HG03039 (cell line): ENCODE measurements at regions not wholly inside any gene's neighbourhood (a gene's known extent, or its start where the extent isn't known, plus 50 kb on each side); places are given as distances from the start of the nearest gene placed in this dataset.

ENCODE experiments used
- ATAC-seq: cut with Tn5 transposase; IDR thresholded peaks from one replicate; pipeline ENCODE4 v1.9.1; 2021; ENCODE audit warnings: mild to moderate bottlenecking, moderate library complexity; ENCODE audit not compliant: unreplicated experiment

DNA sequence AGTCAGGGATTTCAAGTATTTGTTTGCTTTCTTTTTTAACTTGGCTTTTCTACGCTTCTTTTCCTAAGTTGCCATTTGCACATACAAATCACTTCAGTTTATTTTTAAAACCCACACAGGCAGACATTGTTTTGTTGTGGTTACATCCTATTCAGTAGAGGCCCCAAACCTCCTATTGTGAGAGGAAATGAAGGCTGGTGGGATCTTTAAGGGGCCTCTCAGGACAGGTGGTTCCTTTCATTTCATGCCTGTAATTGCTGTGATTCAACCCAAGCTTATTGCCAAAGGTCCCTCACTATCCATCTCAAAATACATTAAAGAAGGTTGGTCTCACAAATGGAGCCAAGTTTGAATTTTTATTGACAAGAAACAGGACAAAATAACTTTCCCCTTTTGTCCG, 257.1 kb downstream of the ADAMTS20 start:
- ATAC-seq = no peak

DNA sequence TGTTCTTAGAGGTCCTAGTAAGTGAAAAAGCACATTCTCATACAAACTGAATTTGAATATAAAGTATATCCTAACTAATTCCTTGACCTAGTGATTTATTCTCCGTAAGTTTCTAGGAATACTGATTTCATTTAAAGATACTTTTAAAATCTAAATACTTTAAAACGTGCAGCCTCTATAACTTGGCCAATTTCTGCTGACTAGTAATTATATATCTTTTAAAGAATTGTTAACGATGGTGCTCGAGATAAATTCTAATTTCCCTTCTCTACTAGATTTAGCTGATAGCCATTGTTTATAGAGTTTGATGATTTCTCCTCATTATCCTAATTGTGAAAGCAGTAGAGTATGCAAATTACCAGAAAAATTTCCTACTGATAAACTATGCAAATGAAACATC, 257.9 kb downstream of the ADAMTS20 start:
- ATAC-seq = no peak

DNA sequence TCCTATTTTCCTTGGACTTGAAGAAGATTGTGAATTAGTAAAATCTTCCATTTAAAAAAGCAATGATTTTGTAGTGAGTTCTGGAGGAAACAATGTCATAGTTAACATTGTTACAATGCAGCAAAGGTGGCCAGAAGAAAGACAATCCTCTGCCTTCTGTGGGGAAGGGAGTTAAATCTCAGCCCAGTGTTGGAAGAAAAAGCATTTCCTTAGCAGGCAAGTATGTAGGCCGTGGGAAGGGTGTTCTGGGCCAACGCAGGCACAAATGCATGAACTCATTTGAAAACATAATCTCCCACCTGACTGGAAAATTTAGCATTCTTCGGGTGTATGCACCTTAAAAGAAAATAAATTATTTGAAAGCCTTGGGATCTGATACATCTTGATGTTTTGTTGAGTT, 258.6 kb downstream of the ADAMTS20 start:
- no peak for ATAC-seq

DNA sequence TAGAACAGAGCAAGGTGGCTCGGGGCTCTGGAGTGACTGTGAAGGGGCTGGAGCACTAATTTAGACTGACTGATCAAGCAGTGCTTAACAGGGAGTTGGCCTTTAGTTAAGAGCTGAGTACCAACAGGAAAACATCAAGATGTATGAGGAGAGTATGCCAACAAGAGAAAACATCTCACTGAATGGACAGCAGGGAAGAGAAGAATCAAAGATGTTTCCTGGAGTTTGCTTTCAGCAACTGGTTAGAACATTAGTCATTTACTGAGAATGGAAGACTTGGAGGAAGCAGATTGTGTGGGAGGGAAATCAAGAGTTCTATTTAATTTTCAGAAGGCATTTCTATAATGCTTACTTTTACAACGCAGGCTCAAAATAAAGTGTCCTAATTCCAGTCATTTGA, 259.3 kb downstream of the ADAMTS20 start:
- ATAC-seq = no peak

DNA sequence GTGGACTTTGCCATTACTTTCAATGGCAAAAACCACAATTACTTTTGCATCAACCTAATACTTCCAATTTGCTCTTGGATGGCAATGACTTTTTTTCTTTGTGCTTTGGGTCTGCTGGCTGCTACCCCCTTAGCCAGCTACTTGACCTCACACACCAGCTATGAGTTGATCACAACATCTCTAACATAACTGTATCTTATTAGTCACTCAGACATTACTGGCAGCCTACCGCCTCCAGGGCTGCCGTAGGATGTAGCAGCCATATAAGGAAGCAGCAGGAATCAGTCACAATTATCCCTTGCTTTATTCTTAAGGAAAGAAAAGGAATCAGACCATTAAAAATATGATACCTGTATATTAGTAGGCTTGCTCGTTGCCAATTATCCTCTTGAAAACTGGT, 260.5 kb downstream of the ADAMTS20 start:
- ATAC-seq = no peak

DNA sequence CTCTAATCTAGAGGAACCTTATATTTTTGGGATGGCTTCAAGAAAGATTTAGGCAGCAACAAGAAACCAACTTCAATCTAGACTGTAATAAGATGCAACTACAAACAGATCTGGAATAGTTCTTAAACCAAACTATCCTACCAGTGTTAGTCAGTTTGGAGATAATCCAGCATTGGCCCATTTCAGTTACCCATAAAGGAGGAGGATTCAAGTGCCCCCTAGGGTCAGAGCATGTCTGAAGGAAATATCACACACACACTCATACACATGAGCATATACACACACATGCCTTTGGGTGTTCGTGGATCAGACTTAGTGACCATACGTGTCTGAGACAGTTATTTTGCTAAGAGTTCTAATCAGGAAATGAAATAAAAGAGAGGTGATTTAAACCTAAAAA, 261.2 kb downstream of the ADAMTS20 start:
- ATAC-seq = no peak

DNA sequence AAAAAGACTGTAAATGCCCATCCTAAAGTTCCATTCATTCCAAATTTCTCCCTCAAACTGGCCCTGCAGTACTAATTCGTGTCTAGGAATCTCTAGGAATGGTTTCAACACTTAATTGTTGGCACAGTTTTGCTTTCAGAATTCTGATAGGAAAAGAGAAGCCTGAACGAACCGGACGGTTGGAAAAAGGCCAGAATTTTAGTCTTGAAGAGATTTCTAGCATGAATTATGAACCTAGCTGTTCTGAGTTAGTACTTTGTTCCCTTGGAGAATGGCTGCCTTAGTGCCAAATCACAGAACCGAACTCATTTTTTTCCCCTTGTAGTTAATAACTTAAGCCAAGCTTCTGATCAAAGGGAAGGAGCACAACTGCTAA, 262.6 kb downstream of the ADAMTS20 start:
- no peak for ATAC-seq

DNA sequence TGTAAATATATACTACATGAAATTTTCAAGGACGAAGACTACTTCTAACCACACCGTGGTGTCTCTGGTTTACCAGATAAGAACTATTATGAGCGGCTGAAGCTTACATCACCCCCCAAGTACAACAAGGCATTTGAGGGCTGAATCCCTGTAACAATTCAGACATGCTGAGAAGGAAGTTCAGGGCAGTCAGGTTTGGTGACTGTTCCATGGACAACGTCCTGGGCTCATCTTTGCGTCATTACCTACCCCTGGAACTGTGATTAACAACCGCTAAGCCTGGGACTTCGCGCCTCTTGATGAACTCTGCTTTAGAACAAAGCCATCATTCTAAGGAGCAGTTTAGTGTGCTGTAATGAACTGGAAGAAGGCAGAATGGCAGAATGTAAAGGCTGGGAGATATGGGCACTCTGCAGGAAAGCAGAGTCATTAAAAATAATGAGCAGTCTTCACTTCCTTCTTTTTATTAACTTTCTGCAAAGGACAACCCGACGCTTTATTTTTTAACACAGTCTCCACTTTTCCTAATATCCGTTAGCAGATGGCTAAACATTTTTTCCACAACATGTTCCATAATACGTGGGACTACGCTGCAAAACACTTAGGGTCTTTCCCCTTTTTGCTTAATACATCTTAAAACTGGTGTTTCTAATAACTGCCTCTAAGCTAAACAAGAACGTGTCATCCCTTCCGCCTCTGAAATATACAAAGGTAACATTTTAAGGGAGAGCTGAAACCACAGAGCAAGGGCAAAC, 263.2 kb downstream of the ADAMTS20 start:
- no peak for ATAC-seq

DNA sequence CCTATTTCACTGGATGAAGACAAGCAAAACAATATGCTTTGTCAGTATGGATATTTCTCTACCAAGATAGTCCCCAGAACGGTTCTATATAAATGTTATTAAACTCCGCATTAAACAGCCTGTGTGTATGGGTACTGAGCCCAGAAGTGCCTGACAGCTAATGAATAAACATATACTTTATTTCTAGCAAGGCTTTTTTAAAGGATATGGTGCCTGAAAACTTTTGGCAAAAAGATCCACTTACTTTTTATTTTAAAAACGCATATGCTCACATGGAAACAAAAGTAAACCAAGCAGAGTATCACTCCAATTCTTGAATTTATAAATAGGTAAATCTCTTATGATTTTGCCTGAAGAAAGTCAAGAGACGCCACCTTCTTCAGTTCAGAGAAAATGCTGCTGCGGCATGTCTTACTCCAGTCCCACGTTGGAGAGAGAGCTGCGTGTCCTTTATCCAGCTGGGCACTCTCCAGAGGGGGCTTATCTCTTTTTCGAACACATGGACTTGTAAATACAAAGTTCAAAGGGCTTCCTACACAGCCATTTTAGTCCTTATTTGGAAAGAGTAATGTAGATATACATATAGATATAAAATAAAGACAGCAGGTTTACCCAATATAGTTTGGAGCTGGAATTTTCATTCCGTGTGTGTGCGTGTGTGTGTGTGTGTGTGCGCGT, 264.2 kb downstream of the ADAMTS20 start:
- no peak for ATAC-seq

DNA sequence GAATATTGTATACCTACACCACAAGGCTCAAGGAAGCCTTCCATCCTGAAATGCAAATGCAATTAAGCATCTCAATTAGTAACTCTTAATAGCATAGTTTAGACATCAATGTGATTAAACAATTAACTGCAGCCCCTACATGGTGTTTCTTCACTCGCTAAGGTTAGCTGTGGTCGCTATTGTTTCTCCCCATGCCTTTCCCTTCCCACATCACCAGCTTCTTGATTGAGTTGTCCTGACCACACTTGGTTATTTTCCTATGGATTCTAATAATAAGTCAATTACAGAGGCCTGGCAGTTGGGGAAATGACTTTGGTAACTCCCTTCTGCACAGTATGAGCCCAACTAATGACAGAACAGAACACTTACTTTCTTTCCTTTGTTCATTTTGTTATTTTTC, 265.0 kb downstream of the ADAMTS20 start:
- no peak for ATAC-seq

DNA sequence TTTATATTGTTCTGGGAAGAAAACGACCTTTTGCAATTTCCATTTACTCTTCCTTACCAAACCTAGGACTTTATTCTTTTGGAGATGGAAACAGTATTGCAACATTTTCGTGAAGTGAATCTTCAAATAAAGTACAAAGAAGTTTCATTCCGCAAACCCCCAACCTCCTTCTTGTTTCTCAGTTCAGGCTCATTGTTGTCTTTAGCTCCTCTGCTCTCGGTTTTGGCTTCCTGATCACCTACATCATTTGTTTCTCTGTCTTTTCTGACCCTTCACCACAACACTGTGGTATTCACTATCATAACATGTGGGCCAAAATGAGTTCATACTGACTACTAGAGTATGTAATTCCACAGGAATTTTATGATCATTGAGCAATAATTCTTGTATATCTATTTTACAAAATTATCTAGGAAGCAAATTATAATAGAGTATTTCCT, 266.8 kb downstream of the ADAMTS20 start:
- ATAC-seq = no peak

DNA sequence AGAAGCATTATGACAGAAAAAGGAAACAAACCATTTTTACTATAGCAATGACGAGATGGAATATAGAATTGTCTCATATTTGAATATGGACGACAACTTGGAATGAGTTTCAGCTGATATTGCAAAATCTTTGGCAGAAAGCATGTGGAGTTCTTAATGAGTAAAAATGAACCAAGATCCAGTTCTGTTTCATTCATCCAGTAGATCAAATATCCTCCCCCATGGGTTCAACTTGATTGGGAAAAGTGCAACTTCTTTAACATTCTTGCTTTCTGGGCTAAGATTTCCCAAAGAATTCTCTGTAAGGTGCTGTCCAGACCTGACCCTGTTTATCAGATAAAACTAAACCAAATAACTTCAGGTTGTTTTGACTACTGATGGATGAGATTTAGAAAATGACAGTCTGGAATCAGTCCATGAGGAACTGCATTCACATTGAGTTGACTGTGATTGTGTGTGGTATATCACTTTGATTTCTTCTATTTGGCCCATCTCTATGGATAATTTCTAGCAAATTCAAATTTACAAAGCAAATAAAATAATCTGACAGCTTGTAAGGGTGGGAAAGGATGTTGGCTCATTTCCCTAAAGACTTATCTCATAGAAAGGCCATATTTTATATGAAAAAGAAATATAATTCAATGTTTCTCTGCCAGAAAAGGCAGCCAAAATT, 267.4 kb downstream of the ADAMTS20 start:
- ATAC-seq = no peak

DNA sequence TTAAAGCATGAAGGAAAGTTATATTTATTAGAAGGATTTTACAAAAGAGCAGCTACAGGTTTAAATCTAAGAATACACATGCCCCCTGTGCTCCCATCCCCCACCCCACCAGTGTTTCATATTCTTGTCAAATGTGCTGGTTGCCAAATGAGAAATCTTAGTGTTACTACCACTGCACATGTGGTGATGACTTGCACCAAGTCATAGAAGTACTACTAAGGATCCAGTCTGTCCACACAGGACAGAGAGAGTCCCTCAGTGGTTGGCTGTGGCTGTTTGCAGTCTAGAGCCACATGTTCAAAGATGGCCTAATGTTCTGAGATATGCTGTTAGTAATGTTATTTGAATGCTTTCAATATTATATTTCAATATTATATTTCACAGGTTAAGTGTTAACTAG, 268.8 kb downstream of the ADAMTS20 start:
- ATAC-seq = no peak

DNA sequence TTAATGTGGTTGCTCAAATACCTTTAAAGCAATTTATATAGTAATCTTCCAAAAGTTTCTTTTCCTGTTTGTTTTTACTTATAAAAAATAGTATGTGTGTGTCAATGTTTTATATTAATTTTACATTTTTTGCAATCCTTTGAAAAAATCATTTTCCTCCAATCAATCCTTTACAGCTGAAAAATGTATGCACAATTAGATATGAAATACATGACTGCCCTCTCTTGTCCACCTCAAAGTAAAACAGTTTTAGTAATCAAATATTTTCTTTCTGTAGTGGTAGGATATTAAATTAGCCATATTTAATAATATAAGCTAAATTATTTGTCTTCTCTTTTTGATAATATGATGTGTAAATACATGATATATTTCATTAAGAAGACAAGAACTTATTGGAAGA, 269.9 kb downstream of the ADAMTS20 start:
- ATAC-seq = no peak

DNA sequence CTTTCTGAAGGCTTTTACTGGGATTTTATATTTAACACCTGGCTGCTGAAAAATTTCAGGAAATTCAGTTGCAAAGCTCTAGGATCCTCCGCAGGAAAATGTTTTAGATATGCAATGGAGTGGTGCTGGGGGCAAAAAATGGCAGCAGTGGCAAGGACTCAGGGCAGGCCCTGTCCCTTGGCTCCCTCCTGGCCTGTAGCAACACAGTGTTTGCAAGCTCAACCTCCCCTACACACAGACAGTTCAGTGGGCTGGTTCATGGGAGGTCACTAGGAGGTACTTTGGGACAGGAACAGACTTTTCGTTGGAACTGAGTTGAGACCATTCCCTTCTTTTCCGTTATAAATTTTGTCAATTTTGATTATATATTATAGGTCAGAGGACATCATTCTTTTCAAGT, 270.4 kb downstream of the ADAMTS20 start:
- no peak for ATAC-seq

DNA sequence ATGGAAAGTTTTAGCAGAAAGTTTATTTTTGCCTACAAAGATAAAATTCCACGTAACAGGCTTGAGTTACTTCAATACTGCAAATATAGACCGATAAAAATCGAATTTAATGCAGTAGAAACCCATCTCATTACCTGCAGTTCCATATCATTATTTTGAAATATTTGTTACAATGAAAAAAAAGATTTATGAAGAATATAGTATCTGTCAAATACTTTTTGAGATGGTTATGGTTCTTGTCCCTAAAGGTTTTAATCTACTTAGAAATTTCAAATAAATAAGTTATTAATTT, 273.5 kb downstream of the ADAMTS20 start:
- no peak for ATAC-seq

DNA sequence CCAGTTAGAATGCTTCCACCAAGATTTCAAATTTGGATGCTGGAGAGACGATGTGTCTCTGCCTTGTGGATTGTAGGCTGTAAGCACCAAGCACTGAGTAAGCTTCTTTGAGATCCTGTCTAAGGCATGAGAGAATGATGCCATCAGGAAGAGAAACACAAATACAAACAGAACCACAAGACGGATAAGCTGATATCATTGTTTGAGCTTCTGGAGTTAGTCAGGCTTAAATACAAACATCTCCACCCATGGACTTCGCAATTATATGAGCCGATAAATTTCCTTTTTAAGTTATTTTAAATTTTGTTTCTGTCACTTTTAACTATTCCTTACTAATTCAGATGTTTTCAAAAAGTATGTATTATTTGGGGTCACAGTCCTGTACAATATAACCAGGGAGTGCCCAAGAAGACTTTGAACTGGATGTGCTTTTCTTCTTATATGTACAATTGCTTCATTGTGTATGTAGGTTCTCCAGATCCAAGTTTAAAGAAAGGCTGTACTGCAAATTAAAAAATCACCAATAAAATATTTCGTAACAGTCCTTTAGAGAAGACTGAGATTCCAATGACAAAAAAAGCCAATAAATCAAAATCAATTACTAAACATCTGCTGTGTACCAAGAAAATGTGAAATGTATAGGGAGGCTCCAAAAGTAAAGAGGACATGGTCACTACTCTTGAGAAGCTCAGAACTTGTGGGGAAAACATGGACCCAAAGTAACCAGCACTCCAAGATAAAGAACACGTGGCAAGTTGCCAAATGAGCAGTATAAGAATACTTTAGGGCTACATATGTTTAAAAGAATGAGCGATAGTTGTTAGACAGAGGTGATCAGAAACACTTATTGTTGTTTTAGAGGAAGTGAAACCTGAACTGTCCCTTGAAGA, 274.1 kb downstream of the ADAMTS20 start:
- ATAC-seq = peak; percentile 94

DNA sequence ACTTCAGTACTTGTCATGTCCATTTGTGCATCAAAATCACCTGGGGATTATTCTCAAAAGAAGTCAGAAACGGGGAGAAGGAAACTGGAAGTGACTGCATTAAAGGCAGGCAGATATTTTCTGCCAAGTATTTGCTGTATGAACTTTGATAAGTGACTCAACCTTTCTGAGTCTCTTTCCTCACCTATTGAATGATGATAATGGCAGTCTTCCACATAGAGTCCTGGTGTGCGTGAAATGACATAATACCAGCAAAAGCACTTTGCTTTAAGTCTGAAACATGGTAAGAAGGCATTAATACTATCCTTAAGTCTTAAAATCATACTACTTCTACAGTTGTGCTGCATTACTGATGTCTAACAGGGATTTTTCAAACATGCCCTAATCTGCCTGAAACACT, 278.5 kb downstream of the ADAMTS20 start:
- no peak for ATAC-seq

DNA sequence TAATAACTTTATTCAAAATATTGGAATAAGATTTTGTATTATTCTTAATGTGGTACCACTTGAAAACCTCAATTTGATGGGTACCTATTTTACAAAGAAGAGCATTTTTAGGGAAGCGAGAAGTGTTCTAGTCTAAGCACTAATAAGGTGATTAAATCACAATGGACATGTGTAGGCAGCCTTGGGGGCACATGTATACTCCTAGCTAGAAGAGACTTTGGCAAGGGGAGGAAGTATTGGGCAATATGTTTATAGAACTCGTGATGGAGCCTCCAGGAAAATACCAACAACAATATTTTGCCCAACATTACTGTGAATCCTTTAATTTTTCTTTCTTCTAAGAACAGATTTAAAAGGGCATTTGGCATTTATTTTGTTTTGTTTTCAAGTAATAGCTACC, 280.3 kb downstream of the ADAMTS20 start:
- ATAC-seq = no peak

DNA sequence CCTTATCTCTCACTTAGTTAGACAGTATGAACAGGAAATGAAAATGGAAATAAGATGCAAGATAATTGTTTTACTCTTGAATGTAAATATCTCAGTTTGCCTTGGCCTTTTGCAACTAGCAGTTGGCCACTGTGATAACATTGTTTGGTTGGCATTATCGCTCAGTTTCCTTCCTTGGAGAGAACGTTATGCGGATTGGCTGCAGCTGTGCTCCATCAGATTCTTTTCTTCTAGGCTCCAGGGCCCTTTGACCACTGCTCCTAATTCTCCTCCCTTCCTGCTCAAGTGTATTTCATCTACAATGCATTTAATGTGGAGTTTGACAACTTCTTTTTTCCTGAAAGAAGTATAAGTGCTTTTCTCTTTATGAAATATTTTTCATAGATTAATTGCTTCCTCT, 284.2 kb downstream of the ADAMTS20 start:
- ATAC-seq = no peak

DNA sequence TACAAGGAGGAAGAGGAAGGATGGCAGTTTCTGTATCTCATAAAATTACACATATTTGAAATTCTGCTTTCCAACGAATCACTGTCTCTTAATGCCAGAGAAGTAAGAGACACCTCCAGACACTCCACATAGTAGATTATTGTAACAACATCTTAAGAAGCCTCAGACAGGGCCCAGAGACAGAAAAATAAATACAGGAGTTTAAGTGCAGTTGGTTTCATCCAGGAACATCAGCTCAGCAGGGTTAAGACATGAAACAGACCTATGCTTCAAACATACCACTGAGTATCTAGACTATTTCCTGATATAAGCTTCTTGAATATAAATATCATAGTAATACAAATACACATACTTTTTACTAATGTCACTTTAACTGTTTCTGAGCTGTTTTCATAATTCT, 290.3 kb downstream of the ADAMTS20 start:
- no peak for ATAC-seq
